Activated naive CD4-positive, alpha-beta T cell treated with anti-CD3 and anti-CD28 coated beads for 36 hours (primary cell): ENCODE measurements at regions not wholly inside any gene's neighbourhood (a gene's known extent, or its start where the extent isn't known, plus 50 kb on each side); places are given as distances from the start of the nearest gene placed in this dataset.

Experiments used
- CTCF ChIA-PET: fragments of 350-600 bp; sonication (Branson Sonifier 250); formaldehyde crosslinking; loops from one replicate; lab custom pipeline; 2021; ENCODE audit warnings: antibody characterized with exemption; lab: Charles Lee
- DNase-seq: peaks from one replicate; pipeline ENCODE4 v3.0.0-alpha.2; 2020
- H3K27ac Mint-ChIP-seq: one replicate; pipeline ENCODE4 v1.8.0; 2021; ENCODE audit warnings: mild to moderate bottlenecking, mixed read lengths
- H3K27me3 Mint-ChIP-seq: one replicate; pipeline ENCODE4 v1.8.0; 2021; ENCODE audit warnings: low read depth, mixed read lengths
- H3K36me3 Mint-ChIP-seq: one replicate; pipeline ENCODE4 v1.8.0; 2021; ENCODE audit warnings: low read depth, mixed read lengths
- H3K4me1 Mint-ChIP-seq: one replicate; pipeline ENCODE4 v1.8.0; 2021; ENCODE audit warnings: low read depth, mixed read lengths
- H3K4me3 Mint-ChIP-seq: one replicate; pipeline ENCODE4 v1.8.0; 2021; ENCODE audit warnings: mild to moderate bottlenecking, moderate library complexity, mixed read lengths
- H3K9me3 Mint-ChIP-seq: one replicate; pipeline ENCODE4 v1.8.0; 2021; ENCODE audit warnings: mixed read lengths
- intact Hi-C: fragments of 100-400 bp; cut with micrococcal nuclease; formaldehyde crosslinking; loops from one replicate; pipeline ENCODE4 v1.15.1; 2023

DNA sequence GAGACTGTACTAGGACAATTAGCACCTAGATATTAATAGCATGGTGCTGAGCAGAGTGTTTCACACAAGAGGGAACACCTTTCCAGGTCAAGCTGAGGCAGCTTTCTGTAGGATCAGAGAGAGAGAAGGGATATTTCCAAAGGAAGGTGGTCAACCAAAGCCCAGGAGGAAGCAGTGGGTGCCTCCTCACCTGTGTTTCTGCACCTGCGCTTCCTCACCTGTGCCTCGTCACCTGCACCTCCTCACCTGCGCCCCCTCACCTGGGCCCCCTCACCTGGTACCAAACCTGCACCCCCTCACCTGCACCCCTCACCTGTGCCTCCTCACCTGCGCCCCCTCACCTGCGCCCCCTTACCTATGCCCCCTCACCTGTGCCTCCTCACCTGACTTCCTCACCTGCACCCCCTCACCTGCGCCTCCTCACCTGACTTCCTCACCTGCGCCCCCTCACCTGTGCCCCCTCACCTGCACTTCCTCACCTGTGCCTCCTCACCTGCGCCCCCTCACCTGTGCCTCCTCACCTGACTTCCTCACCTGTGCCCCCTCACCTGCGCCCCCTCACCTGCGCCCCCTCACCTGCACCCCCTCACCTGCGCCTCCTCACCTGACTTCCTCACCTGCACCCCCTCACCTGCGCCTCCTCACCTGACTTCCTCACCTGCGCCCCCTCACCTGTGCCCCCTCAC is 67.9 kb downstream of the TTLL2 start:
- Mint-ChIP-seq H3K27ac (no peak overlapping the region), H3K4me1 (no peaks in the 10 kb centered on the region), H3K9me3 (no peaks in the 10 kb centered on the region), H3K4me3 (no peak overlapping the region), H3K27me3 (no peaks in the 10 kb centered on the region), H3K36me3 (no peaks in the 10 kb centered on the region)
- no peak for DNase-seq
- intact Hi-C loops = no loop called here
- CTCF ChIA-PET = interaction anchor here (0.6 kb wide), 1 partner anchor 48 kb away, joined by 4 read pairs; no protein-coding TSS in a partner anchor

DNA sequence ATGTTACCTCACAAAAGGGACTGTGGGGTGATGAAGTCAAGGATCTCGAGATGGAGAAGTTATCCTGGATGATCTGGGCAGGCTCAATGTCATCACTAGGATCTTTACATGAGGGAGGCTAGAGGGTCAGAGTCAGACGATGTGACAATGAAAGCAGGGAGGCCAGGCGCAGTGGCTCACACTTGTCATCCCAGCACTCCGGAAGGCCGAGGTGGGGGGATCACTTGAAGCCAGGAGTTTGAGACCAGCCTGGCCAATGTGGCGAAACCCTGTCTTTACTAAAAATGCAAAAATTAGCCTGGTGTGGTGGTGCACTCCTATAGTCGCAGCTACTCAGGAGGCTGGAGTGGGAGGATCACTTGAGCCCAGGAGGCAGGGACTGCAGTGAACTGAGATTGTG is 68.8 kb downstream of the TTLL2 start:
- no peaks in the 10 kb centered on the region for H3K9me3 Mint-ChIP-seq
- CTCF ChIA-PET = no interaction called here
- DNase-seq = no peak
- H3K4me3 Mint-ChIP-seq = no peak overlapping the region
- no peaks in the 10 kb centered on the region for H3K27me3 Mint-ChIP-seq
- H3K36me3 Mint-ChIP-seq = no peaks in the 10 kb centered on the region
- no peak overlapping the region for H3K27ac Mint-ChIP-seq
- intact Hi-C loops = no loop called here
- no peaks in the 10 kb centered on the region for H3K4me1 Mint-ChIP-seq

DNA sequence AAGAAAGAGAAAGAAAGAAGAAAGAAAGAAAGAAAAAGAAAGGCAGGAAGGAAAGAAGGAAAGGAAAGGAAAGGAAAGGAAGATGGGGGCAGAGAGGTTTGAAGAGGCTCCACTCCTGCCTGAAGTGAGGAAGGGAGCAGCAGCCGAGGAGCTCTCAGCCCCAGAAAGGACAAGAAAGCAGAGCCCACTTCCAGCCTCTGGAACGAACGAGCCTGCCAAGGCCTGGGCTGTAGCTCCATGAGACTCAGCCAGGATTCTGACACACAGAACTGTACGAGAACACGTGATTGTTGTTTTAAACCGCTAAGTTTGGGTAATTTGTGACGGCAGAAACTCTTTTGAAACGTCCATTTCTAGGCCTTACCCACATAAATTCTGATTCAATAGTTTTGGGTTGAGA is 69.5 kb downstream of the TTLL2 start:
- Mint-ChIP-seq H3K27ac (no peak overlapping the region), H3K4me3 (no peak overlapping the region), H3K27me3 (no peaks in the 10 kb centered on the region), H3K4me1 (no peaks in the 10 kb centered on the region), H3K9me3 (no peaks in the 10 kb centered on the region), H3K36me3 (no peaks in the 10 kb centered on the region)
- DNase-seq = no peak
- CTCF ChIA-PET = no interaction called here
- intact Hi-C loops = no loop called here

DNA sequence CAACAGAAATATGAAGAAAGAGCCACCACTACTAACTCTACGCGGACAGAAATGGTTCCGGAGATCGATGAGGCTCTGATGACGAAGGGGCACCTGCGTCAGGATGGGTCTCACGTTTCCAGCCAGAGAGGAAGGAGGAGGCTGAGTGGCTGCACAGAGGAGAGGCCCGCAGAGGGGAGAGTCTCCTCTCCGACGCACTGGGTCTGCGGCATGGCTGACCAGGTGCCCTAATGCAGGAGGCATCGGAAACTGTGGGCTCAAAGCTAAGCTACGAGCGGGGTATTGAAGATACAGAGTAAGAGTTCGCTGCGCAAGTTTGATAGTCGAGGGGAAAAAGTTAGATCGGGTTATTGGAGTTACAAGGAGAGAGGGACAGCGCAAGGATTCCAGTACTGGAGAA is 69.9 kb downstream of the TTLL2 start:
- no peaks in the 10 kb centered on the region for H3K27me3 Mint-ChIP-seq
- no peaks in the 10 kb centered on the region for H3K9me3 Mint-ChIP-seq
- no peak overlapping the region for H3K27ac Mint-ChIP-seq
- no peak for DNase-seq
- H3K36me3 Mint-ChIP-seq = no peaks in the 10 kb centered on the region
- no peak overlapping the region for H3K4me3 Mint-ChIP-seq
- intact Hi-C loops = no loop called here
- H3K4me1 Mint-ChIP-seq = no peaks in the 10 kb centered on the region
- CTCF ChIA-PET = no interaction called here

DNA sequence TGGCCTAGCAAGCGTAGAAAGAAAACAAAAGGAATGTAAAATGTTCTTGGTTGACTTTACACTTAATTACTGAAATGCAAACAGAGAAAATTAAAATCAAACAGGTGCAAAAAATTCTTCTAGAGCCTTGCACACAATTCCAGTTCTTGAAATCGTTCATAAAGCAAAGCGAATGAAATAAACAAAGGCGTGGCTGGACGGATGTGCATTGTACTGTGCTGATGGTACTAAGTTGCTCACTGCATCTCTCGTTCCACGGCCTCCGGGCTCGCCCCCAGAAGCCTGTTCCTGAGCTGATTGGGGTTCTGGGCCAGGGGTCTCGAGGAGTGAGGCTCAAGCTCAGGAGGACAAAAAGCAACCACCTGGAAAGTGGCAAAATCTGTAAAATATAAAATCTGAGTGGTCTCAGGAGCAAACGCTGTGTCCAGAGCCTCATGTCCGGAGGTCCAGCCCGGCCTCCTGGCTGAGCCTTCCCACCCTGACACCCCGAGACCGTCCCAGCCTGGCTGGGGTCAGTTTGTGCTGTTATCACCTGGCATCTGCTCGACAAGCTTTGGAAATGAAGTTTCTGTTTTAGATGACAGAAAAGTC is 71.3 kb downstream of the TTLL2 start:
- Mint-ChIP-seq H3K27ac (no peak overlapping the region), H3K27me3 (no peaks in the 10 kb centered on the region), H3K4me3 (no peak overlapping the region), H3K36me3 (no peaks in the 10 kb centered on the region), H3K4me1 (no peaks in the 10 kb centered on the region), H3K9me3 (no peaks in the 10 kb centered on the region)
- no peak for DNase-seq
- intact Hi-C loops = no loop called here
- CTCF ChIA-PET = no interaction called here

DNA sequence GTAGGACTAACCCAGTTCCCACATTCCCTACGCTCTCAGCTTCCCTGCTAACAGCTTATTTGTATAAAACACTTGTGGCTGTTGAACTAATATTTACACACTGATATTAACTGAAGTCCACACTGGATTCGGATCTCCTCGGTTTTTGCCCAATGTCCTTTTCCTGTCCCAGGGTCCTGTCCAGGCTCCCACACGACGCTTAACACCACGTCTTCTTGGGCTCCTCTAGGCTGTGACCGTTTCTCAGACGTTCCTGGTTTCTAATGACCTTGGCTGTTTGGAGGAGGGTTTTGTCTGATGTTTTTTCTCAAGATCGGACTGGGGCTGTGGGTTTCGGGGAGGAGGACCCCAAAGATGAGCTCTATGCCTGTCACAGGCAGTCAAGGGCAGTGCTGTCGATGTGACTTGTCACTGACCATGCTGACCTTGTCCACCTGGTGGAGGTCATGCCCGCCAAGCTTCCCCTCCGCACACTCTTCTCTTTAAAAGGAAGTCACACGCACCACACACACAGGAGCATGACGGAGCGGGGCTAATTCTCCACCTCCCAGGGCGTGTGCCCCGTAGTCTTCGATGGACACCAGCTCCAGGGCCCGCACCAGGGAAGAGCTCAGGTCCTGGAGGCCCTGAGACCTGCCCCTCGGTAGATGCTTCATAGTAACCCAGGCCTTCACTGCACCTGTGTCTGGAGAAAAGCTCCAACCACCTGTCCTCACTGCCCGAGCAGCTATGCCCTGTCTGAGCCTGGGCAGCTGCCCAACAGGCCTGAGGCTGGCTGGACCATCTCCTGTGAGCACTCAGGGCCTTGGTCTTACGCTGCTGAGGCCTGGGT is 72.0 kb downstream of the TTLL2 start:
- Mint-ChIP-seq H3K4me1 (no peaks in the 10 kb centered on the region), H3K36me3 (no peaks in the 10 kb centered on the region), H3K9me3 (no peaks in the 10 kb centered on the region), H3K27ac (no peak overlapping the region), H3K4me3 (no peak overlapping the region), H3K27me3 (peaks cover 6% of the 10 kb centered on the region)
- no peak for DNase-seq
- intact Hi-C loops = no loop called here
- CTCF ChIA-PET = no interaction called here

DNA sequence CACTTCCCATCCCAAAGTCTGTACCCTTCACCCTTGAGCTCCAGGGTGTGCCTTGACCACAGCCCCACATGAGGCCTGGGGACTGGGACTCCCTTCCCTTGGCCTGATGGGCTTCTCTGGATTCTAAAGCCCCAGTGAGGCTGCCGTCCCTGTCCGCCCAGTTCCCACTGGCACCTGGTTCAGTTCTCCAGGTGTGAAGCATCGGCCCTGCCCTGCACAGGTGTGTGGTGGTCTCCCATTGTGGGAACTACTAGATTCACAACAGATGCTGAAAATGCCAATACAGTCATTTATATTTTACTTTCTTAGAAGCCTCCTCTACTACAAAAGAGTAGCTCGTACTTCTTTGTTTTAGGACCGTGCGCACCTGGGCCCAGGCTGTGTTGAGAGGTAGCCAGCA is 72.8 kb downstream of the TTLL2 start:
- Mint-ChIP-seq H3K4me3 (no peak overlapping the region), H3K4me1 (no peaks in the 10 kb centered on the region), H3K9me3 (no peaks in the 10 kb centered on the region), H3K27me3 (peaks cover 8% of the 10 kb centered on the region), H3K36me3 (no peaks in the 10 kb centered on the region), H3K27ac (no peak overlapping the region)
- no peak for DNase-seq
- intact Hi-C loops = no loop called here
- CTCF ChIA-PET = no interaction called here

DNA sequence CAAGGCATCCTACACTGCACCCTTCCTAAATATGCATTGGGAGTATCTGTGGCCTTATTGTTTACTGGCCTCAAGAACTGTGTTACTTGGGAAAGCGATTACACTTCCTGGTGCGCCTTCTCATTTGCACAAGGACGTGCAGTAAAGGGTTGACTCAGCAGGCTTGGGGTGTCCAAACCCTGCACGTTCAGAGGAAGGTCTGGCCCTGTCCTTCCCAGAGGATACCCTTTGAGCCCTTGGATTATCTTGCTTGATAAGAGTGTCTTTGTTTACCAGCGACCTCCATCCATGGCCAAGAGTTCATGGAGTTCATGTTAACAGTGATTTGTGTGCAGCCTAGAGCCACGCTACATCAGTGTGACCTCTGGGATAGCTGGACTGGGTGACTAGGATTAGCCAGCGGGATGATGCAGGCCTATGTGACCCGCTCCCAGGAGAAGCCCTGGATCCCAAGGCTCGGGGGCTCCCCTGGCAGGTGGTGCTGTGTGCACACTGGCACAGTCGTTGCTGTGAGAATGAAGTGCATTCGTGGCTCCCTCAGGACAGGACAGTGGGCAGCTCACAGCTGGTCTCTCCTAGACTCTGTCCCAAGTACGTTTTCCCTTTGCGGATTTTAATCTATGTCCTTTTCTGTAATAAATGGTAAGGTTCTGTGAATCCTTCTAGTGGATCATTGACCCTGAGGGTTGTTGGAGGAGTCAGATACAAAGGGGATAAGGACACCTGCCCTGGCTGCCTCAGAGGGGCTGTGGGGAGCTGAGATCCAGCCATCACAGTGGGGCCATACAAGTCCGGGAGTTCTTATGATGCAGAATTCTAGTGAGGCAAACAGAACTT is 73.5 kb downstream of the TTLL2 start:
- intact Hi-C loops = no loop called here
- Mint-ChIP-seq H3K36me3 (no peaks in the 10 kb centered on the region), H3K4me1 (no peaks in the 10 kb centered on the region), H3K27ac (no peak overlapping the region), H3K4me3 (no peak overlapping the region), H3K27me3 (peaks cover 8% of the 10 kb centered on the region), H3K9me3 (no peaks in the 10 kb centered on the region)
- CTCF ChIA-PET = interaction anchor here (0.6 kb wide), 1 partner anchor 92 kb away, joined by 3 read pairs; no protein-coding TSS in a partner anchor
- DNase-seq = no peak

DNA sequence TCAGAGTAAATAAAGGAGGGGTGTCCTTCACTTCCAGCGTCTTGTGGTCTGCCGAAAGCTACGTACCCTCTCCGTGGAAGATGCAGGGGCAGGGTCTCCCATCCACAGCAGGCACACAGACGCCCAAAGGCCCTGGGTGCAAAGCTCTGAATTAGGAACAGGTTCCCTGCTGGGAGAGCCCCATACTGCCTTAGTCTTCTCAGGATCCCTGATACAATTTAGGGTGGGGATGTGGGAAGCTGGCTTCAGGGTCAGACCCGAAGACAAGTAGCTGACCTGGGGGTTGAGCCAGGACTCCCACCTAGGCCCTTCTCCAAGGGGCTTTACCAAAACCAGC is 74.1 kb downstream of the TTLL2 start:
- CTCF ChIA-PET = no interaction called here
- H3K36me3 Mint-ChIP-seq = no peaks in the 10 kb centered on the region
- intact Hi-C loops = no loop called here
- DNase-seq = no peak
- peaks cover 10% of the 10 kb centered on the region for H3K27me3 Mint-ChIP-seq
- H3K27ac Mint-ChIP-seq = no peak overlapping the region
- no peaks in the 10 kb centered on the region for H3K9me3 Mint-ChIP-seq
- no peak overlapping the region for H3K4me3 Mint-ChIP-seq
- no peaks in the 10 kb centered on the region for H3K4me1 Mint-ChIP-seq

DNA sequence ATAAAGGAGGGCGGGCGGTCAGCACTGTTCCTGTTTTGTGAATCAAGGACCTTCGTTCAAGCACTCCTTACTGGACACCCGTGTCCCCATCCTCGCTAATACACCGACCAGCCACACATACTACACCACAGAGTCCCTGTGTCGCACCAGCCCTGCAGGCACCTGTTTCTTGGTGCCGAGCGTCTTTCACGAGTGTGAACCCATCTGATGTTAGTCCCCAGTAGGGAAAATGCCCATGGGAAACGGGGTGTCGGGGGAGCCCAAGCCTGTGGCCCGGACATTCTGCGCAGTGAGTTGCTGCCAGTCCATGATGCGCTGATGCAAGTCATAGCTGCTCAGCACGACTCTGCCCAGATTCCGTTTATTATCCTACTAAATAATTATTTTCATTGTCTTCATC is 74.7 kb downstream of the TTLL2 start:
- H3K4me1 Mint-ChIP-seq = no peaks in the 10 kb centered on the region
- CTCF ChIA-PET = no interaction called here
- no peak overlapping the region for H3K27ac Mint-ChIP-seq
- no peaks in the 10 kb centered on the region for H3K9me3 Mint-ChIP-seq
- H3K27me3 Mint-ChIP-seq = peaks cover 10% of the 10 kb centered on the region
- intact Hi-C loops = no loop called here
- no peak overlapping the region for H3K4me3 Mint-ChIP-seq
- no peaks in the 10 kb centered on the region for H3K36me3 Mint-ChIP-seq
- DNase-seq = no peak

DNA sequence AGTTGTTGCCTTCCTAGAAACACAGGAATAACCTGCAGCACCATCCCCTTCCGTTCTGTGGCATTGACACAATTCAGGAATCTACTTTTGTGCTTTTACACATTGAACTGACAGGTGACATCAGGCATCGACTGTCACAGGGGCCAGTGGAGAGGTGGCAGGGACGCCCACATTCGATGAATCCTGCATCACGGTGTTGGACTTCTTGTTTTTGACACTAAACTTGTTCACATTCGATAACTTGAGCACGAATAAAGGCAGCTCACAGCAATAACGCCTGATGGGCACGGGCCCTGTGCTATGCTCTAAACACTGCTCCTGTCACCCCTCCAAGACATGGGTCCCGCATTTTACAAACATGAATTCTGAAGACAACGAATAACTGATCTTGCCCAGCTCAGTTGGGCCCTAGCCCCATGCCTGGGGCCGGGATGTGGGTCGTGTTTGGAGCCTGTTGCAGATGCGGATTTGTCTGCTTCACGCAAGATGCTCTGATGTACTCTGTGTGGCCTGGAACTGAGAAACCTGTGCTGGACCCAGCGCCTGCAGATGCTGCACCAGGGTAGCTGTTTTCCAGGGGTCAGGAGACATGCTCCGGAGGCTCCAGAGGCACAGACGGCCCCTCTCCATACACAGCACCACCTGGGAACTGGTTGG is 75.7 kb downstream of the TTLL2 start:
- H3K4me3 Mint-ChIP-seq = no peak overlapping the region
- DNase-seq = no peak
- intact Hi-C loops = no loop called here
- no peaks in the 10 kb centered on the region for H3K36me3 Mint-ChIP-seq
- no peak overlapping the region for H3K27ac Mint-ChIP-seq
- CTCF ChIA-PET = no interaction called here
- no peaks in the 10 kb centered on the region for H3K9me3 Mint-ChIP-seq
- peaks cover 10% of the 10 kb centered on the region for H3K27me3 Mint-ChIP-seq
- H3K4me1 Mint-ChIP-seq = no peaks in the 10 kb centered on the region
